ENCODE measurements at regions not wholly inside any gene's neighbourhood (a gene's known extent, or its start where the extent isn't known, plus 50 kb on each side); places are given as distances from the start of the nearest gene placed in this dataset.
"Not testable (repeated sequence)": the region's sequence is repeated elsewhere in the genome, so short reads cannot be mapped to it uniquely, and the experiment has no call there.

DNA sequence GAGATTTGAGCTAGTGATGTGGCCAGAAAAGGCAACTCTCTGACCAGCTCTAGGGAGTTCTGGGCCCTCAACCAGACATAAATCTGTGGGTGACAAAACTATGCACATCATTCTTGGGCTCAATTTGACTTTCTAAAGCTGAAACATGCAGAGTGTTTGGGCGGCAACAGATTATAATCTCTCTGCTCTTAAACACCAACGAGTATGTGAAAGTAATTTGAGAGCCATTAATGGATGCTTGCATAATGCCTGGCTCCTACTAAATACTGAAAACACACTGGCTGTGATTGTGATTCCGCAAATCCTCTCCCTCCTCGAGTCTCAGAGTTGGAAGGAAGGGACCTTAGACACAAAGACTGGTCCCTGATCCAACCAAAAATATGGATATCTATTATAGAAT, 186.7 kb downstream of the UACA start:
- DNase-seq: no peak

DNA sequence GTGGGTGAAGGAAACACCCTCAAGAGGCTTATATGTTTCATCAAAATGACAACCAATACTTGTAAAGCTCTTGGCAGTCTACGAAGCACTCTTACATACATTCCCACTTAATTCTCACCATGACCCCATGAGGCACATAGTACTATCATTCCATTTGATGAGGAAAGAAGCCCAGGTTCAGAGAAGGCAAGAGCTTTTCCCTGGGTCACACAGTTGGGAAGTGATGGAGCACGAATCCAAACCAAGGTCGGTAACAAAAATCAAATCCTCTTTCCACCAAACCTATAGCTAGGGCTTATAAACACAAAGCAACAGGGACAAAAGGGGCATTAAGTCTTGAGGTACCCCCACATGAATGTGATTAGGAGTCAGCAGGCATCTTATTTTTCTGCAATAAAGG, 187.1 kb downstream of the UACA start:
- DNase-seq: no peak

DNA sequence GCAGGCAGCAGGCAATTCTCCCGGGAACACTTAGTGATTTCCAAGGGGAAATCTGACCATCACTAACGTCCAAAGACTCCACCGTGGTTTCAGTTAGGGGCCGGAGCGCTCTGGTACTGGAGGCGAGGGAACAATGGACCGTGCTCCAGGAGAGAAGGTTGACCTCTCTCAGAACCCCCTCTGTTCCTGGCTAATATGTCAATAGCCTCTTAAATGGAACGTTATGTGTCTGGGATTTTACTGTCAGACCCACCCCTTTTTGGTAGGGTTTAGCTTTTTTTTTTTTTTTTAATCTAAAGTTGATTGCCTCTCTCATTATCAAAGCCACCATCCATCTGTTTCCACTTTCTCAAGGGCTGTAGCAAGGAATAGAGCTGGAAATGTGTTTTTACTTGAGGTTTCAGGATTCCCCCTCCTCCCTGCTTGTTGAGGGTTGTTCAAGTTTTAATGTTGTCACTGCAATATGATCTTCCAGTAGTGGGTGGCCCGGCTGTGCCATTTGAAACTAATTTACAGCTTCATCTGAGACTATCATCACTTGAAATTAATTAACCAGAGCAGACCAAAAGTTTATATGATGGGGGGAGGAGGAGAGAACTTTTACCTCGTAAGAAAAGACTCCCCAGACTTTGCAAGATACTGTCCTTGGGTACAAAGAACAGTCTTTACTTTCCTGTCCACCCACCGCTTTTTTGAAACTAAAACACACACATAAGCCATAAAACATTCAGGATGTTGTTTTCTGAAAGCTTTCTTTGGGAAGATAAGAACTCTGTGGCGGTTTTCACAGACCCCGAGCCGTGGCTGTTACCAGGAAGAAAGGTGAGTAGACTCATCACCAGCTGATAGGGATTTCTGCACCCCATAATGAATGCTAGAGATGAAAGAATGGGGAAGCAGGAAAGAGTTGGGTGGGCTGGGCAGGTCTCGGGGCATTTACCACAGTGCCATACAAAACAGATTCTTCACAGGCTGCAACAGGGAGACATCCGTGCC, 187.8 kb downstream of the UACA start:
- DNase-seq: no peak

DNA sequence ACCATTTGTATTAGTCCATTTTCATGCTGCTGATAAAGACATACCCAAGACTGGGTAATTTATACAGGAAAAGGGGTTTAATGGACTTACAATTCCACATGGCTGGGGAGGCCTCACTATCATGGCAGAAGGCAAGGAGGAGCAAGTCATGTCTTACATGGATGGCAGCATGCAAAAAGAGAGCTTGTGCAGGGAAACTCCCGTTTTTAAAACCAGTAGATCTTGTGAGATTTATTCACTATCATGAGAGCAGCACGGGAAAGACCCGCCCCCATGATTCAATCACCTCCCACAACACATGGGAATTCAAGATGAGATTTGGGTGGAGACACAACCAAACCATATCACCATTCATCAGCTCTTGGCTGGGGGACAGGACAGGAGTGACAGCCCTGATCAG, 189.0 kb downstream of the UACA start:
- not testable (repeated sequence) for DNase-seq

DNA sequence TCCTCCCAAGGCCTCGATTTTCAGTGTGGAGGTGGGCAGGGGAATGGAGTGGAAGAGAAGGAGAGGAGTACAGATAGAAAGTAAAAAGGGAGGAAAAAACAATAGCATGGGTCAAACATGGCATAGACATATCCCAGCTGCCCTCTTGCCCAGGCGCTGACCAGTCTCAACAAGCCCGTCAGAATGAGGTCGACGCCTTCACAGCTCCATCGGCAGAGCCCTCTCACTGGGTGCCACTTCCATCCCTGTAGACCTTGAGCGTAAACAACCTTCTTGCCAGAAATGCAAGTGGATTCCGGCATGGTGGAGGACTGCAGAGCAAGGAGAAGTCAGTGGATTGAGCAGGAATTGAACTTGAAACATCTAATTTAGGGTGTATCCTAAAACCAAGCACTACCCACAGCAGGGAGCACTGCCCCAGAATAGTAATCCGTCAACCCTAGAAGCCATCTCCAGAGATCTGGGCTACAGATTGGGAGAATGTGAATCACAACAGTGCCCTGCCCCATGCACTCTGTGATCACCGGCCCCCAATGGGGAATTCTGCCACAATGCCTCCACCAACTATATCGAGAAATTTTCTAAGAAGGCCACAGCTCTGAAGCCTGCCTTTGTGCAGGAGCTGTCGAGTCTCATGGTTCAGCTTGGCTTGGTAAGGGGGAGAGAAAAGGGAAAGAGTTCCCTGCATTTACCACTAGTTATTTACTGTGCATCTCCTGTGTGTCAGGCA, 190.1 kb downstream of the UACA start:
- DNase-seq: no peak

DNA sequence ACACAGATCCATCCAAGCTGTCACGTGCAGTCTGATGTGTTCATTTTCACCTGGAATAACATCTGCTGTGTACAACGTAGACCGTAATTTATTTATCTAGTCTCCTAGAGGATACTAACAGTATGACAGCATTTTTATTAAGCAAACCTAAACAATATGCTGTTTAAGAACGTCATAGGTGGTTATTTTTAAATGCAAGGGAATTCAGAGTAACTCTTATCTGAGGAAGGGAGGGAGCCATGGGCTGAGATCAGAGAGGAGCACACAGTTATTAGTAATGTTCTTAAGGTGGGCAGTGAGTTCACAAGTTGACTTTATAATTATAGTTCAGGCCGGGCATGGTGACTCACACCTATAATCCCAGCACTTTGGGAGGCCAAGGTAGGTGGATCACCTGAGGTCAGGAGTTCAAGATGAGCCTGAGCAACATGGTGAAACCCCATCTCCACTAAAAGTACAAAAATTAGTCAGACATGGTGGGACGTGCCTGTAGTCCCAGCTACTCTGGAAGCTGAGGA, 193.6 kb downstream of the UACA start:
- no peak for DNase-seq

DNA sequence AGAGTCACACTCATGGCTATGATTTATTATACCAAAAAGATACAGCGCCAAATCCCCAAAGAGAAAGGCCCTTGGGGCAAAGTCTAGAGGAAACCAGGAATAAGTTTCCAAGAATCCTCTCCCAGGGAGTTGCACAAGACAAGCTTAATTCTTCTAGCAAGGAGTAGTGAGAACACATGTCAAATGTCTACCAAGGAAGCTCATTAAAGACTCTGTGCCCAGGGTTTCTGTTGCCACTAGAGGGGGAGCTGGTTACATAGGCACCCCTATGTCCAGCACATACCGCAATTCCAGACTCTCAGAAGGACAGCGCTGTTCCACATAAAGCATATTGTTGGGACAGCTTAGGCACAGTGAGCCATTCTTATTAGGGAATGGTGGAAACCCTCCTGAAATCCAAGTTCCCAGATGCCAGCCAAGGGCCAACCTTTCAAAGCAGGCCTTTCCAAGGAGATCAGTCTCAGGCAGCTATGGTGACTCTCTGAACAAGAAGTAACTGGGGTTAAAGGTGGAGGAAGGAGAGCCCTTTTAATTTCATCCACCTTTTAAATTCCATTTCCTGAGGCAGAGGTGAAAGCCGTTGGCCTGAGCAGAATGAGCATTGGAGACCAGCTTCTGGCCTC, 194.2 kb downstream of the UACA start:
- DNase-seq: no peak

DNA sequence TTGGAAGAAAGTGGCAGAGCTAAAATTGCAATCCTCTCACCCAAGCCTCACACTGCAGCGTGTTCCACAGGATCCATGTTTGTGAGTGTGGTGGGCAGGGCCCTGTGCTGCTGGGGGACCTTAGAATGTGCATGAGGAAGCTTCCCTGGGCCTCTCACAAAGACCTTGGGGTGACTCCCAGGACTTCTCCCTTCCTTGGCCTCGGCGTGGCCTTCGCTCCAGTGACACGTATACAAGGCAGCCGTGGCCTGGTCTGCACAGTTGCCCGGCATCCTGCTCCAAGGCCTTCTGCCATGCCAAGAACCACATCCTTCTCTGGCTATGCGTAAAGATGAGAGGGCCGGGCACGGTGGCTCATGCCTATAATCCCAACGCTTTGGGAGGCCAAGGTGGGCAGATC, 196.4 kb downstream of the UACA start:
- no peak for DNase-seq

DNA sequence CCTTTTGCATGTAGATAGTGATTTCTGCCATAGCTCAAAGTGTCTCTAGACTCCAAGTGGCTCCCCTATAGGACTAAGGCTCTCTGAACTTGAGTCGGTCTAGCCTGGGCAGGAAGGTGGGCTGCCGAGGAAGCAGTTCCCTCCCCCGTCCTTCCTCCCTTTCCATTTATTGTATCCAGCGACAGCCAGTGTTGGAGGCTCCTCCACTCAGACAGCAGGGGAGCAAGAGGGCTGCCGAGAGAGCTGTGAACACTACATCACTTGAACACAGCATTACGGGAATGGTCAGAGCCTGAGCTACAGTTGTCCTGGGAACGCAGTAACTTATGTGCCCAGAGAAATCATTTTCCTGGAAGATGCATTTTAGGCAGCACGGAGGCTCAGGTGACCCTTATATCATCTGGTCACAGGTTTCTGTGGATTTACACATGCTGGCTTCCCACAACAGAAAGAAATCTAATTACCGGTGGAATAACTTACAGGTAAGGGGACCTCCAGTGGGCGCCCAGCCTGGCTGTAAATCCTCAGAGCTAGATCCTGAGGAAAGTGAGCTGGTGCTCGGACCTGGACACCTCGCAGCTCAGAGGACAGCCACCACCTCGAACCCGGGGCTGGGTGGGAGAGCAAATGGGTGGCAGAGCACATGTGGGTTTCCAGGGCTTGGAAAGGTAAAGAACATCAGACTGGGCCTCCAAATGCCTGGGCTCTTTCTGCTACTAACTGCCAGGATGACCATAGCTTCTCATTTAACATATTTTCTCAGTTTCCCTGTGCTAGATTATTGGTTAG, 197.1 kb downstream of the UACA start:
- no peak for DNase-seq

DNA sequence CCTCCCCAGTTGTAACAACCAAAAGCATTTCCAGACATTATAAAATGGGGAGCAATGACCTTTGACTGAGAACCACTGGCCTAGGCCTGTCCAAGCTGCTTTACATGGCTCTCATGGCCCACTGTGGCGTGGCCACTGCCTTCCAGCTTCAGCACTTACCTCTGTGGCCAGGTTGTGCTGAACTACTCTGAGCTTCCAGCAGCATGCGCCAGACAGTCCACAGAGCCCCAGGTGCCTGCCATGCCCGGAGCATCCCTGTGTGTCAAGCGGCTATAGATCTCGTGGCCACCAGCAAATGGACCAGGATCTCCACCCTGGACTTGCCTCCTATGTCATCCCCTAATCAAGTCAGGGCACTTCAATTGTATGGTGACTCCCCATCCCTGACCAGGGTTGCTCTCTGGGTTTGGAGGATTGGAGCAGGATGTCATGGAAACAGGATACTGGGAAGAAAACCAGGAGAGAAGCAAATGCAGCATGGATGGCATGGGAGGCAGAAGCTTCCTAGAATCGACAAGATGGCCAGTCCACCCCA, 199.7 kb downstream of the UACA start:
- DNase-seq: no peak

DNA sequence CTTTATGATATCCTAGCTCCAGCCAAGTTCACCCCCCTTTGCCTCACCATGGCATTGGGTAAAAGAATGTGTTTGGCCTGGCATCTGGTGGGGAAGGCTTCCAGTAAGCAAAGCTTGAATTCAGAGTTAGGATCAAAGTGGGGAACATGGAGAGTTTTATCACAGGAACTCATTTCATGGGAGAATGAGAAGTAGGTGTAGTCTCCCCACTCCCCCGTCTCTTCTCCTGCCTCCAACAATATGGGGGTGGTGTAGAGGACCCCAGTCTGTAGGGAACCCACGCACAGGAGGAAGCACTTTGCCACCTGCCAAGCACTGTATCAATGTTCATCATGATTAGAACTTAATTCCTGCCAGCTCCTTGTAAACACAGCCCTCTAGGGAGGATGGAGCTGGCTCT, 200.5 kb downstream of the UACA start:
- no peak for DNase-seq

DNA sequence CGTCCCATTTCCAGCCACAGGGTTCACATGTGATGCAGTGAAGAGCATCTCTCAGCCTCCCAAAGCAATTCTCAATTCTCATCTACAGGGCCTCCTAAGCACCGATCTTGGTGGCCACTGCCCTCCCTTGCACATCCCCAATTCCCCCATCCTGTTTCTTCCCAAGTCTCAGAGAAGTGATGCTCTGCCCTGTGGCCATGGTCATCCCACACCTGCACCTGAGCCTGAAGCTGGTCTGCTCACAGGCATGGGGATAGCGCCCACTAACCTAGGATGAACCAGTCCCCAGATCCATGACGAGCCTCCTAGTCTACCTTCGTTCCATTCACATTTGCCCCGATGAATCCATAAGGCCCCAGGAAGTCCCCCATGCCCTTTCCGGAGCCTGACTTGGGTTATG, 201.5 kb downstream of the UACA start:
- DNase-seq: no peak

DNA sequence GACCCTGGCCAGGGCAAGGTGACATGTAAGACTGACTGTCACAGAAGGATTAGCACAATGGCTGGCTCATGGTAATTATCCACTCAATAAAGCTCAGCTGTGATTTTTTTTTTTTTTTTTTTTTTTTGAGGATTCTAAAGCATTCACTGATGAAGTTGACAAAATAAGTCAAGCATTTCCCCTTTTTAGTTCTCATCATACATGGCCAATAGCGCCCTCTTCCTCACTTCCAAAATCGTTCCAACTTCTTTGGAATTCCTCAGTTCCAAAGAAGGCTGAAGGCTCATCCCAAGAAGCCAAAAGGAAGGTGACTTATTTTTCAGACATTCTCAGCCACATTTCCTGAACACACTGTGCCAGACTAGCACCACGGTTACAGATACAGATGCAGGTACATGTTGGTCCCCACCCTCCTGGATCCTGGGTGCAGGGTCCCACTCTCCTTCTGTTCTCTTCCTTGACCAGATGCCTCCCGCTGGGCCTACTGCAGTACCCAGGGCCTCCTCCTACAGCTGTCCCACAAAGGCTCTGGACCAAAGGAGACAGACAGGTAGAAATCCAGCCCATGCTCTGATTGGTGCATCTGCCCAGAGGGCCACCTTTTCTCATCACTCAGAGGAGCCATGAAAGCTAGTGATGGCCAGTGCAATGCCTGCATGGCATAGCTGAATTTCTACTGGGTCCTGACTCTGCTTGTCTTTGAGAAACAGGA, 202.6 kb downstream of the UACA start:
- no peak for DNase-seq

DNA sequence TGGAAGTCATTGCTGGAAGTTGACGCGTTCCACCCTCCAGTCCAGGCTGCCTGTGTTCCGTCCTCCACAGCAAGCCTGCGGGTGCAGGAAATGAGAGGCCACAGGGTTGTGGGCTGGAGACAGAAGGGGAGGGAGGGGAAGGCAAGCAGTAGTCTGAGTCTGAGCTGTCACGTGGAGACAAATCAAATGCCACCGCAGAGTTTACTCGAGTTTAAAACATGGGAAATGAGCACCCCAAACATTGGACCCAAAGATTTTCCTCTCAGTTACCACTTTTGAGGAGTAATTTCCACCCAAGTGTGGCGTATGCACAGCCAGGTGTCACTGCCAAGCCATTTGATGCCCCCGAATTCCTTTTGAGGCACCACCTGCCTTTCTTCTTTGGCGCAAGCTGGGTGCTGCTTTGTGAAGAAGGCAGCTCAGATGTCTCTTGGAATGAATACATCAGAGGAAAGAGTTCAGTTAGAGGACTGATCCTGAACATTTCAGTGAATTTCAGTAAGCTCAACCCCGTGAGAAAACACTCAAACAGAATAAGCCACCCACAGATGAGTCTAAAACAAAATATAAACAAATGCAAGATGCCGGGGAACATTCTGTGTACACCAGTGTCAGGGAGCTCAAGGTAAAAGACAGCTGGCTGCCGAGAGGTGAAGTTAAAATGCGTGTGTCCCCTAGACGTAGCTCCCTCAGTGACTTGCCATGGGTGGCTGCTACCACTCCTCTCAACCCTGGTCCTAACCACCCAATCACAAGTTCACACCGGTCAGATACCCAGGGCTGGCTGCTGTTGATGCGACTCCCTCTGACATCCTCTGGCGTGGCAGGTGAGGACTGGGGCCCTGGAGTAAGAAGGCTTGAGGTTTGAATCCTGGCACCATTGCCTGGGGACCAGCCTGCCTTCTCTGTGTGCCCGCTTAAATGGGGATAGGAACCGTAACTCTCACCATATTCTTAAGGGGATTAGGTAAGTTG, 203.8 kb downstream of the UACA start:
- no peak for DNase-seq

DNA sequence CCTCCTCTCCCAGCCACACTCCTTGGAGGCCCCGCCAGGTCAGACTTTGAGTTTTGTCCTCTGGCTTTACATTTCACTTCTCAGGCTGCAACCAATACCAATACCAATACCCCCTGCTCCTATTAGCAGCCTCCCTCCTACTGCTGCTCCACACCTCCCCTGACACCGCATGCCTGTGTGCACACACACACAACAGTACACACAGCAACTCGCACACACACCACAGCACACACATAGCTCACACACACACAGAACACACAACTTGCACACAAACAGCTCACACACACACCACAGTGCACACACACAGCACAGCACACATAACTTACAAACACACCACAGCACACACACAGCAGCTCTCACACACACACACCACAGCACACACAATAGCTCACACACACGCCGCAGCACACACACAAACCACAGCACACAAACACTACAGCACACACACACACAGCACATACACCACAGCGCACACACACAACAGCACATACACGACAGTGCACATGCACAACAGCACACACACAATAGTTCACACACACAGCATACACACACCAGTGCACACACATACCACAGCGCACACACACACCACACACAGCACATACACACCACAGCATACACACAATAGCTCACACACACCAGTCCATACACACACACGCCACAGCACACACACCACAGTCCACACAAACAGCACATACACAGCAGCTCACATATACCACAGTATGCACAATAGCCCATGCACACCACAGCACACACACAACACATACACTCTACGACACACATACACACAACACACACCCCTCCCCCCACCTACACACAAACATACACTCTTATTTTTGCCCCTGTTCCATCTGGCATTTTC, 204.7 kb downstream of the UACA start:
- DNase-seq: no peak

DNA sequence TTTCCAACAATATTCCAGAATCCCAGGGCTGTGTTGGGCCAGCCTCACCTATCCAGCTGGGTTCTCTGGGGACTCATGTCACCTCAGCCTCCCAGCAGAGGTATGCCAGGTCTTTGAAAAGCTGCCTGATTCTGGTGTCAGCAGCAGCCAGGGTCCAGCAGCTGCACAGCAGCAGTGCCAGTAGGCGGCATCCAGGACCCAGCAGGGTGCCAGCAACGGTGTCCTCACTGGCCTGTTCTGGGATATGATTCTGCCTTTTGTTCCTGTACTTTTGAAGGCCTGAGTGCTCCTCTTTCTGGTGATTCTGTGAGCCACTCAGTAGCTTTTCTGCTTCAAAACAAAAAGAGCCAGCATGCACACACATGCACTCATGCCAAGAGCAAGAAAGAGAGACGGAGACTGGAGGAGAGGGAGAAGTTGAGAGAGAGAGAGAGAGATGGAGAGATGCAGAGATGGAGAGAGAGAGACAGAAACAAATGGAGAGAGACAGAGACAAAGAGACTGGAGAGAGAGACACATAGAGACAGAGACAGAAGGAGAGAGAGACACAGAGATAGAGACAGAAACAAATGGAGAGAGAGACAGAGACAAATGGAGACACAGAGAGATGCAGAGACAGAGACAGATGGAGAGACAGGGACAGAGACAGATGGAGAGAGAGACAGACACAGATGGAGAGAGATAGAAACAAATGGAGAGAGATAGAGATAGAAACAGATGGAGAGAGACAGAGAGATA, 205.7 kb downstream of the UACA start:
- no peak for DNase-seq

DNA sequence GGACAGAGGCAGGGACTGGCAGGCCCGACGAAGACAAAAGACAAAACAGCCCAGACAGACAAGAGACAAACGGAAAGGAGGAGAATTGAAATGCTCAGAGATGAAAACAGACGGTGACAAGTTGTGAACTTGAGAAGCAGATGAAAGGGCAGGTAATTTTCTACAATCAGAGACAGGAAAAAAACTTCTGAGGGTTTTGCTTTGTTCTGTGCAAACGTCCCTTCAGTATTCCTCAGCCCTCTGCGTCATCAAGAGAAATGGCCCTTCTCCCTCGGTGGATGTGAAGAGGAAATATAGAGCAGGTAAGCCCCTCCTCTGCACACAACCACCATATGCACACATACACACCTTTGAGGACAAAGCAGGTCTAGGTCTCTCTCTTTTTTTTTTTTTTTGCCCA, 206.6 kb downstream of the UACA start:
- DNase-seq: no peak

DNA sequence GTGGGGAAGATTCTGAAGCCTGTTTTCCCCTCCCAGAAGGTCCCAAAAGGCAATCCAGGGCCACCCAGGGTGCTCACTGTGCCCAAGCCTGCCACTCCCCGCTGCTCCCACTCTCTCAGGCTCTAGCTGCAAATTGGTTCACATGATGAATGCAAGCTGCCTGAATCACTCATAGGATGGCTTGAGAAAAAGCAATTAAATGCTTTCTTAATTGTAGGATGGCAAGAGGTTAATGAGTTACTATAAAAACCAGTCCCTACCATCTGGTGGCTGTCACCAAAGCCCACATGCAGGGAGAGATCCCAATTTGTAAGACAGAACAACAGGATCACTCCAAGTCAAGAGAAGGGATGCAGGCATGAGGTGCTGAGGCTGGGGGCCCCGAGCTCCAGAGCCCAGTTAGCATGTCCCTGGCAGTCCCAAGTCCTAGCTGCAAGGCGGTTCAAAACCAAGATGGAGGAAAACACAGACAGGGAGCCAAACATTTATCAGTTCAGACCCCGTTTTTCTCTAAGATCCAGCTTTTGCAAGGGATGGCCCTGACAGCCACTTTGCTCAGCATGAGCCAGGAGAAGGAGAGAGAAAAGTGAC, 207.1 kb downstream of the UACA start:
- no peak for DNase-seq
